ENCODE measurements at regions not wholly inside any gene's neighbourhood (a gene's known extent, or its start where the extent isn't known, plus 50 kb on each side); places are given as distances from the start of the nearest gene placed in this dataset.
"Not testable (repeated sequence)": the region's sequence is repeated elsewhere in the genome, so short reads cannot be mapped to it uniquely, and the experiment has no call there.

GRCh38 chr10:9153057-9153456 is 1098.6 kb downstream of the GATA3 start:
- TF ChIP-seq, protein P1, sequence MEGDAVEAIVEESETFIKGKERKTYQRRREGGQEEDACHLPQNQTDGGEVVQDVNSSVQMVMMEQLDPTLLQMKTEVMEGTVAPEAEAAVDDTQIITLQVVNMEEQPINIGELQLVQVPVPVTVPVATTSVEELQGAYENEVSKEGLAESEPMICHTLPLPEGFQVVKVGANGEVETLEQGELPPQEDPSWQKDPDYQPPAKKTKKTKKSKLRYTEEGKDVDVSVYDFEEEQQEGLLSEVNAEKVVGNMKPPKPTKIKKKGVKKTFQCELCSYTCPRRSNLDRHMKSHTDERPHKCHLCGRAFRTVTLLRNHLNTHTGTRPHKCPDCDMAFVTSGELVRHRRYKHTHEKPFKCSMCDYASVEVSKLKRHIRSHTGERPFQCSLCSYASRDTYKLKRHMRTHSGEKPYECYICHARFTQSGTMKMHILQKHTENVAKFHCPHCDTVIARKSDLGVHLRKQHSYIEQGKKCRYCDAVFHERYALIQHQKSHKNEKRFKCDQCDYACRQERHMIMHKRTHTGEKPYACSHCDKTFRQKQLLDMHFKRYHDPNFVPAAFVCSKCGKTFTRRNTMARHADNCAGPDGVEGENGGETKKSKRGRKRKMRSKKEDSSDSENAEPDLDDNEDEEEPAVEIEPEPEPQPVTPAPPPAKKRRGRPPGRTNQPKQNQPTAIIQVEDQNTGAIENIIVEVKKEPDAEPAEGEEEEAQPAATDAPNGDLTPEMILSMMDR (IDR thresholded peaks at IDR 0.05), result not testable (repeated sequence)
- not testable (repeated sequence) for TF ChIP-seq POLR2AphosphoS5, POLR2A (IDR thresholded peaks at IDR 0.05)
